HCT116 (cell line): ENCODE measurements at regions not wholly inside any gene's neighbourhood (a gene's known extent, or its start where the extent isn't known, plus 50 kb on each side); places are given as distances from the start of the nearest gene placed in this dataset.

ENCODE experiments used
- ATAC-seq: fragments of 200-7000 bp; cut with Tn5 transposase; 2 replicates; pipeline ENCODE4 v1.9.1; 2020; ENCODE audit warnings: mild to moderate bottlenecking, moderate library complexity
- BruUV-seq: library from RNA; stranded (reverse); fragments of 400-500 nt; replicated peaks from 2 replicates; lab custom pipeline; 2021; lab: Mats Ljungman, UMichigan
- CTCF ChIA-PET: fragments of 300-600 bp; sonication (Branson Sonifier 250); formaldehyde crosslinking; loops from one replicate; lab custom pipeline; 2021; ENCODE audit warnings: antibody characterized with exemption; lab: Charles Lee
- POLR2A ChIA-PET: fragments of 300-600, 350-600 bp; sonication (Branson Sonifier 250); formaldehyde crosslinking; loops from one replicate; lab custom pipeline; 2021; ENCODE audit warnings: antibody characterized with exemption; lab: Charles Lee
- RAD21 ChIA-PET, 2 experiments: fragments of 300-600 bp; sonication (Branson Sonifier 250); formaldehyde crosslinking; loops; one replicate each; lab custom pipeline; 2023; ENCODE audit warnings: low total read pairs in 2 of 2; ENCODE audit not compliant: uncharacterized antibody in 2 of 2, unreplicated experiment in 2 of 2, low non-redundant PET in 1 of 2; lab: Charles Lee
- DNase-seq: peaks from one replicate; pipeline ENCODE4 v3.0.0-alpha.2; 2010; ENCODE audit warnings: low read depth, low spot score
- H2AFZ ChIP-seq: fragments of 200-600 bp; shearing (Covaris generic), sonication (generic); 2 replicates; pipeline ENCODE4 v1.6.1; 2017; ENCODE audit warnings: low read depth, mixed run types, mixed read lengths, antibody characterized with exemption, low read length; ENCODE audit not compliant: poor library complexity, severe bottlenecking
- H3K27ac ChIP-seq: 2 replicates; pipeline ENCODE4 v1.5.1; 2012; ENCODE audit warnings: low read depth, low read length
- H3K27me3 ChIP-seq: fragments of 200-600 bp; sonication (generic); 2 replicates; pipeline ENCODE4 v1.6.1; 2016; ENCODE audit warnings: mixed run types, low read length, mixed read lengths; ENCODE audit not compliant: insufficient read depth
- H3K36me3 ChIP-seq, 2 experiments: fragments of 200-500 bp in 1 of 2; fragments of 200-600 bp in 1 of 2; sonication (Bioruptor generic) in 1 of 2; sonication (generic) in 1 of 2; 2 replicates each; pipeline versions ENCODE4 v1.5.1 to v1.6.1; 2014 to 2016; ENCODE audit warnings: low read length in 2 of 2, inconsistent platforms in 1 of 2, mixed read lengths in 1 of 2, mixed run types in 1 of 2; ENCODE audit not compliant: insufficient read depth in 2 of 2, control insufficient read depth in 1 of 2
- H3K4me1 ChIP-seq, 2 experiments: fragments of 200-600 bp in 1 of 2; sonication (generic) in 1 of 2; 2 replicates each; pipeline versions ENCODE4 v1.5.1 to v1.6.1; 2012 to 2017; ENCODE audit warnings: low read length in 2 of 2, inconsistent platforms in 1 of 2, mild to moderate bottlenecking in 1 of 2, mixed read lengths in 1 of 2, mixed run types in 1 of 2, moderate library complexity in 1 of 2; ENCODE audit not compliant: insufficient read depth in 2 of 2, control insufficient read depth in 1 of 2
- H3K4me2 ChIP-seq: fragments of 200-600 bp; sonication (generic); 2 replicates; pipeline ENCODE4 v1.6.1; 2017; ENCODE audit warnings: mixed run types, low read length, mixed read lengths
- H3K4me3 ChIP-seq, 2 experiments: fragments of 200-600 bp in 1 of 2; sonication (generic) in 1 of 2; replicated peaks in 1 of 2; 2 replicates each; pipeline ENCODE4 v1.5.1; 2011 to 2016; ENCODE audit warnings: low read length in 2 of 2, control low read depth in 1 of 2, low read depth in 1 of 2, mild to moderate bottlenecking in 1 of 2, mixed read lengths in 1 of 2, mixed run types in 1 of 2
- H3K79me2 ChIP-seq: fragments of 200-600 bp; sonication (generic); 2 replicates; pipeline ENCODE4 v1.6.1; 2017; ENCODE audit warnings: mild to moderate bottlenecking, mixed run types, low read length, moderate library complexity, mixed read lengths; ENCODE audit not compliant: insufficient read depth
- H3K9ac ChIP-seq: fragments of 200-600 bp; sonication (generic); 2 replicates; pipeline ENCODE4 v1.6.1; 2016; ENCODE audit warnings: low read length, mixed read lengths
- H3K9me2 ChIP-seq: fragments of 200-600 bp; sonication (generic), shearing (Covaris generic); 2 replicates; pipeline ENCODE4 v1.6.1; 2017; ENCODE audit warnings: mixed run types, mild to moderate bottlenecking, moderate library complexity; ENCODE audit not compliant: insufficient read depth
- H3K9me3 ChIP-seq, 2 experiments: fragments of 200-500 bp in 1 of 2; fragments of 200-600 bp in 1 of 2; sonication (Bioruptor generic) in 1 of 2; sonication (generic) in 1 of 2; 2 replicates each; pipeline ENCODE4 v1.6.1; 2014 to 2017; ENCODE audit warnings: low read length in 2 of 2, mixed read lengths in 2 of 2, inconsistent platforms in 1 of 2, low read depth in 1 of 2, mild to moderate bottlenecking in 1 of 2, mixed run types in 1 of 2, moderate library complexity in 1 of 2; ENCODE audit not compliant: control insufficient read depth in 1 of 2, insufficient read depth in 1 of 2
- H4K20me1 ChIP-seq: fragments of 200-600 bp; sonication (generic), shearing (Covaris generic); 2 replicates; pipeline ENCODE4 v1.6.1; 2017; ENCODE audit warnings: mixed run types, mild to moderate bottlenecking, moderate library complexity; ENCODE audit not compliant: insufficient read depth
- ELF1 ChIP-seq: IDR thresholded peaks from 2 replicates; pipeline ENCODE4 v1.6.1; 2012; ENCODE audit warnings: low read depth, borderline replicate concordance
- EZH2 ChIP-seq: fragments of 200-600 bp; sonication (generic); IDR thresholded peaks from 2 replicates; pipeline ENCODE4 v1.6.1; 2017; ENCODE audit warnings: antibody characterized with exemption, mixed run types
- FOSL1 ChIP-seq: IDR thresholded peaks from 2 replicates; pipeline ENCODE4 v1.6.1; 2012; ENCODE audit warnings: low read depth
- POLR2AphosphoS5 ChIP-seq: IDR thresholded peaks from 2 replicates; pipeline ENCODE4 v1.6.1; 2011; ENCODE audit warnings: mild to moderate bottlenecking, low read depth, low read length, moderate library complexity
- RAD21 ChIP-seq: IDR thresholded peaks from 2 replicates; pipeline ENCODE4 v1.6.1; 2012; ENCODE audit warnings: low read depth, mild to moderate bottlenecking
- SIN3A ChIP-seq: IDR thresholded peaks from 2 replicates; pipeline ENCODE4 v1.6.1; 2012; ENCODE audit warnings: low read depth
- SRF ChIP-seq: IDR thresholded peaks from 2 replicates; pipeline ENCODE4 v1.6.1; 2012; ENCODE audit warnings: low read depth
- TCF7L2 ChIP-seq: IDR thresholded peaks from 2 replicates; pipeline ENCODE4 v1.7.0; 2011; ENCODE audit warnings: borderline replicate concordance, inconsistent platforms; ENCODE audit not compliant: insufficient read depth, insufficient read length; ENCODE audit errors: extremely low read depth
- ZNF274 ChIP-seq: fragments of 200-500 bp; sonication (Bioruptor generic); IDR thresholded peaks from 2 replicates; pipeline ENCODE4 v1.6.1; 2014; ENCODE audit warnings: mild to moderate bottlenecking, low read depth, low read length, inconsistent platforms
- intact Hi-C: fragments of 100-400 bp; cut with micrococcal nuclease; formaldehyde crosslinking; loops from 2 replicates; pipeline ENCODE4 v1.10.0; 2022
- TF ChIP-seq, protein P1 (sequence below): IDR thresholded peaks from 2 replicates; pipeline ENCODE4 v1.6.1; 2012
- TF ChIP-seq, protein P2 (sequence below): IDR thresholded peaks from 2 replicates; pipeline ENCODE4 v1.6.1; 2012
- TF ChIP-seq, protein P3 (sequence below): IDR thresholded peaks from 2 replicates; pipeline ENCODE4 v1.6.1; 2011; ENCODE audit warnings: mild to moderate bottlenecking, low read length, moderate library complexity; ENCODE audit not compliant: insufficient replicate concordance; ENCODE audit errors: extremely low read depth

DNA sequence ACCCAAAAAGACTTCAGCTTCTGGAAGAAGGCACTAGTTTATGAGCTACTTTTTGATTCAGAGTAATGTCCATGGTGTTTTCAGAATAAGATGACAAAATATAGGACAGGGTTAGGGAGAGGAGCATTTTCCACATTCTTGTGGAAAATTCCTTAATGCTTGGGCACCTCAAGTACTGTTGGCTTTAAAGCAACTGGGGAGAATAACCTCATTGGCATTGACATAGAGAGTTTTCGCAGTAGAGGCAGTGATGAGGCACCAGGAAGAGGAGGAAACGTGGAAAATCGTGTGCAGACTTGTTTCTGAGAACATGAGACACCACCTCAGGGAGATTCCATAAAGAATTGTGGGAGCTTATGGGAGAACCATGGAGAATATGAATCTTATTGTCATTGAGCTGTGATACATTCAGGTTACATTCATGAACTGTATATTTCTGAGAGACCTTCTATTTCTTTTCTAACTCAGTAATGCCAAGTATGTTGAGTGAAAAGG, 929.0 kb upstream of the NRXN1 start:
- intact Hi-C loops: no loop called here
- Histone ChIP-seq H3K27me3 (no peaks in the 10 kb centered on the region), H2AFZ (no peak overlapping the region), H3K9ac (no peak overlapping the region), H3K9me3 (no peaks in the 10 kb centered on the region), H3K4me2 (no peak overlapping the region), H3K9me2 (no peaks in the 10 kb centered on the region), H3K27ac (no peak overlapping the region), H3K79me2 (no peaks in the 10 kb centered on the region), H3K4me1 (no peaks in the 10 kb centered on the region), H4K20me1 (no peaks in the 10 kb centered on the region), H3K4me3 (no peak overlapping the region), H3K36me3 (no peaks in the 10 kb centered on the region)
- TF ChIP-seq, protein P1, sequence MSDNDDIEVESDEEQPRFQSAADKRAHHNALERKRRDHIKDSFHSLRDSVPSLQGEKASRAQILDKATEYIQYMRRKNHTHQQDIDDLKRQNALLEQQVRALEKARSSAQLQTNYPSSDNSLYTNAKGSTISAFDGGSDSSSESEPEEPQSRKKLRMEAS: no peak
- no peak for TF ChIP-seq FOSL1
- no peak for TF ChIP-seq TCF7L2
- TF ChIP-seq POLR2AphosphoS5: no peak
- TF ChIP-seq EZH2: no peak
- no peak for TF ChIP-seq ZNF274
- TF ChIP-seq RAD21: no peak
- TF ChIP-seq ELF1: no peak
- TF ChIP-seq, protein P2, sequence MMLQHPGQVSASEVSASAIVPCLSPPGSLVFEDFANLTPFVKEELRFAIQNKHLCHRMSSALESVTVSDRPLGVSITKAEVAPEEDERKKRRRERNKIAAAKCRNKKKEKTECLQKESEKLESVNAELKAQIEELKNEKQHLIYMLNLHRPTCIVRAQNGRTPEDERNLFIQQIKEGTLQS: no peak
- no peak for ATAC-seq
- BruUV-seq: no TSS peak
- RAD21 ChIA-PET: no interaction called here
- CTCF ChIA-PET: no interaction called here
- POLR2A ChIA-PET: no interaction called here
- DNase-seq: no peak

DNA sequence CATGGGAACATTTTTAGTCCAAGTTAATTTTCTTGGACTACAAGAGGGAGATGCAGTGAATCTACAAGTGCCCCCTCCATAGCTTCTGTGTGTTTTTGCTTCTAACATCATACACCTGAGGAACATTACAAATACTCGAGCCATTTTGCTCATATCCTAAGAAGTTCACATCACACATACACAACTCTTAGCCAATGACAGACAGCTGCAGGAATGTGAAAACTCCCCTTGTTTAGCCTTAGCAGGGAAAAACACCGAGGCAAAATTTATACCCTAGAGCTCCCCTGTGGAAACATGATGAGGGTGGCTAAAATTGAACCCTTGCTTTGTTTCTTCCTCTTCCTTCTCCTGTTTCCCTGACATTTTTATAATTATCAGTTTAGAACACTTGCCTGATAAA, 928.3 kb upstream of the NRXN1 start:
- BruUV-seq: no TSS peak
- no peak overlapping the region for H3K27ac ChIP-seq
- intact Hi-C loops: no loop called here
- H3K36me3 ChIP-seq: no peaks in the 10 kb centered on the region
- ChIA-PET RAD21 (no interaction called here), POLR2A (no interaction called here), CTCF (no interaction called here)
- no peak overlapping the region for H3K9ac ChIP-seq
- no peaks in the 10 kb centered on the region for H4K20me1 ChIP-seq
- no peak overlapping the region for H3K4me2 ChIP-seq
- ATAC-seq: no peak
- DNase-seq: no peak
- H3K4me1 ChIP-seq: no peaks in the 10 kb centered on the region
- no peaks in the 10 kb centered on the region for H3K27me3 ChIP-seq
- no peaks in the 10 kb centered on the region for H3K9me3 ChIP-seq
- TF ChIP-seq ZNF274 (no peak), ELF1 (no peak), EZH2 (no peak), FOSL1 (no peak), SRF (no peak), SIN3A (no peak), RAD21 (no peak)
- TF ChIP-seq, protein P3, sequence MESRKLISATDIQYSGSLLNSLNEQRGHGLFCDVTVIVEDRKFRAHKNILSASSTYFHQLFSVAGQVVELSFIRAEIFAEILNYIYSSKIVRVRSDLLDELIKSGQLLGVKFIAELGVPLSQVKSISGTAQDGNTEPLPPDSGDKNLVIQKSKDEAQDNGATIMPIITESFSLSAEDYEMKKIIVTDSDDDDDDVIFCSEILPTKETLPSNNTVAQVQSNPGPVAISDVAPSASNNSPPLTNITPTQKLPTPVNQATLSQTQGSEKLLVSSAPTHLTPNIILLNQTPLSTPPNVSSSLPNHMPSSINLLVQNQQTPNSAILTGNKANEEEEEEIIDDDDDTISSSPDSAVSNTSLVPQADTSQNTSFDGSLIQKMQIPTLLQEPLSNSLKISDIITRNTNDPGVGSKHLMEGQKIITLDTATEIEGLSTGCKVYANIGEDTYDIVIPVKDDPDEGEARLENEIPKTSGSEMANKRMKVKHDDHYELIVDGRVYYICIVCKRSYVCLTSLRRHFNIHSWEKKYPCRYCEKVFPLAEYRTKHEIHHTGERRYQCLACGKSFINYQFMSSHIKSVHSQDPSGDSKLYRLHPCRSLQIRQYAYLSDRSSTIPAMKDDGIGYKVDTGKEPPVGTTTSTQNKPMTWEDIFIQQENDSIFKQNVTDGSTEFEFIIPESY: no peak
- no peaks in the 10 kb centered on the region for H3K9me2 ChIP-seq
- no peak overlapping the region for H2AFZ ChIP-seq
- H3K4me3 ChIP-seq: no peak overlapping the region
- no peaks in the 10 kb centered on the region for H3K79me2 ChIP-seq
